ENCODE measurements at regions not wholly inside any gene's neighbourhood (a gene's known extent, or its start where the extent isn't known, plus 50 kb on each side); places are given as distances from the start of the nearest gene placed in this dataset.

GRCh38 chr3:187941135-187941847 lies 196.0 kb upstream of the BCL6 start:
- Histone ChIP-seq H3F3A (ENCODE audit: control insufficient read depth, insufficient read depth) (peaks cover 71% of the 10 kb centered on the region), H3K4me1 (ENCODE audit: control insufficient read depth, low read length) (peaks cover 99% of the 10 kb centered on the region), H3K9me3 (ENCODE audit: control insufficient read depth, insufficient read depth, low read length) (no peaks in the 10 kb centered on the region), H3K9me2 (replicated peaks; ENCODE audit: control insufficient read depth, low read length) (no peaks in the 10 kb centered on the region), H3K27ac (ENCODE audit: low read depth, low read length) (peak overlapping the region; percentile 99), H3K4me3 (ENCODE audit: low read length) (peak overlapping the region; percentile 79), H3K36me3 (ENCODE audit: control insufficient read depth, low read length) (peaks cover 54% of the 10 kb centered on the region), H3K4me2 (ENCODE audit: low read length) (peak overlapping the region; percentile 92), H3K27me3 (ENCODE audit: control insufficient read depth, low read length) (no peaks in the 10 kb centered on the region), H4K20me1 (ENCODE audit: control insufficient read depth, insufficient read depth, low read depth, low read length) (no peaks in the 10 kb centered on the region), H3K79me2 (ENCODE audit: control insufficient read depth, low read length) (peaks cover 66% of the 10 kb centered on the region)
- TF ChIP-seq CTCF (IDR thresholded peaks at IDR 0.05; ENCODE audit: low read depth, low read length, poor library complexity, severe bottlenecking) (no peak), EZH2phosphoT487 (IDR thresholded peaks at IDR 0.05; ENCODE audit: borderline replicate concordance, low read length) (no peak)

- H3K4me2 ChIP-seq (ENCODE audit: low read length) = peak overlapping the region; percentile 92
- H3F3A ChIP-seq (ENCODE audit: control insufficient read depth, insufficient read depth) = peaks cover 70% of the 10 kb centered on the region
- no peaks in the 10 kb centered on the region for H4K20me1 ChIP-seq (ENCODE audit: control insufficient read depth, insufficient read depth, low read depth, low read length)
- peak overlapping the region; percentile 99 for H3K27ac ChIP-seq (ENCODE audit: low read depth, low read length)
- peaks cover 66% of the 10 kb centered on the region for H3K79me2 ChIP-seq (ENCODE audit: control insufficient read depth, low read length)
- peaks cover 99% of the 10 kb centered on the region for H3K4me1 ChIP-seq (ENCODE audit: control insufficient read depth, low read length)
- H3K36me3 ChIP-seq (ENCODE audit: control insufficient read depth, low read length) = peaks cover 54% of the 10 kb centered on the region
- no peak for TF ChIP-seq CTCF (IDR thresholded peaks at IDR 0.05; ENCODE audit: low read depth, low read length, poor library complexity, severe bottlenecking)
- no peak for TF ChIP-seq EZH2phosphoT487 (IDR thresholded peaks at IDR 0.05; ENCODE audit: borderline replicate concordance, low read length)
- no peaks in the 10 kb centered on the region for H3K27me3 ChIP-seq (ENCODE audit: control insufficient read depth, low read length)
- peak overlapping the region; percentile 79 for H3K4me3 ChIP-seq (ENCODE audit: low read length)
- no peaks in the 10 kb centered on the region for H3K9me2 ChIP-seq (replicated peaks; ENCODE audit: control insufficient read depth, low read length)
- H3K9me3 ChIP-seq (ENCODE audit: control insufficient read depth, insufficient read depth, low read length) = no peaks in the 10 kb centered on the region
Measured at GRCh38 chr3:187941848-187942194, 196.6 kb upstream of the BCL6 start.

- H3K9me2 ChIP-seq (replicated peaks; ENCODE audit: control insufficient read depth, low read length) = no peaks in the 10 kb centered on the region
- peak overlapping the region; percentile 99 for H3K27ac ChIP-seq (ENCODE audit: low read depth, low read length)
- no peaks in the 10 kb centered on the region for H3K27me3 ChIP-seq (ENCODE audit: control insufficient read depth, low read length)
- H3K79me2 ChIP-seq (ENCODE audit: control insufficient read depth, low read length) = peaks cover 69% of the 10 kb centered on the region
- peaks cover 99% of the 10 kb centered on the region for H3K4me1 ChIP-seq (ENCODE audit: control insufficient read depth, low read length)
- no peak for TF ChIP-seq CTCF (IDR thresholded peaks at IDR 0.05; ENCODE audit: low read depth, low read length, poor library complexity, severe bottlenecking)
- TF ChIP-seq EZH2phosphoT487 (IDR thresholded peaks at IDR 0.05; ENCODE audit: borderline replicate concordance, low read length) = no peak
- peak overlapping the region; percentile 79 for H3K4me3 ChIP-seq (ENCODE audit: low read length)
- no peaks in the 10 kb centered on the region for H3K9me3 ChIP-seq (ENCODE audit: control insufficient read depth, insufficient read depth, low read length)
- H3K4me2 ChIP-seq (ENCODE audit: low read length) = peak overlapping the region; percentile 92
- H4K20me1 ChIP-seq (ENCODE audit: control insufficient read depth, insufficient read depth, low read depth, low read length) = no peaks in the 10 kb centered on the region
- H3K36me3 ChIP-seq (ENCODE audit: control insufficient read depth, low read length) = peaks cover 56% of the 10 kb centered on the region
- H3F3A ChIP-seq (ENCODE audit: control insufficient read depth, insufficient read depth) = peaks cover 68% of the 10 kb centered on the region
Measured at GRCh38 chr3:187942658-187943241, 197.5 kb upstream of the BCL6 start.
